Caco-2 (cell line): ENCODE measurements at regions not wholly inside any gene's neighbourhood (a gene's known extent, or its start where the extent isn't known, plus 50 kb on each side); places are given as distances from the start of the nearest gene placed in this dataset.

Experiments
- BruUV-seq: library from RNA; stranded (reverse); fragments of 400-500 nt; replicated peaks from 2 replicates; lab custom pipeline; 2021; lab: Mats Ljungman, UMichigan
- CTCF ChIA-PET: fragments of 300-600 bp; sonication (Branson Sonifier 250); formaldehyde crosslinking; loops from one replicate; lab custom pipeline; 2022; ENCODE audit warnings: antibody characterized with exemption; lab: Charles Lee
- POLR2A ChIA-PET: fragments of 300-600 bp; sonication (Branson Sonifier 250); formaldehyde crosslinking; loops from one replicate; lab custom pipeline; 2022; ENCODE audit warnings: antibody characterized with exemption; lab: Charles Lee
- DNase-seq, 2 experiments: peaks; one replicate each; pipeline versions ENCODE4 v3.0.0 to v3.0.0-alpha.2; 2020 to 2022
- H3K27me3 ChIP-seq: replicated peaks from 2 replicates; pipeline ENCODE4 v1.6.0; 2011; ENCODE audit warnings: low read length; ENCODE audit not compliant: control insufficient read depth, insufficient read depth
- H3K36me3 ChIP-seq: 2 replicates; pipeline ENCODE4 v1.5.1; 2011; ENCODE audit warnings: low read length; ENCODE audit not compliant: control insufficient read depth, insufficient read depth
- H3K4me1 ChIP-seq: fragments of 250-450 bp; sonication (Bioruptor Pico); 2 replicates; pipeline ENCODE4 v1.5.1; 2020; ENCODE audit warnings: mild to moderate bottlenecking
- H3K4me3 ChIP-seq: 2 replicates; pipeline ENCODE4 v1.5.1; 2011; ENCODE audit warnings: low read depth, mild to moderate bottlenecking, control low read depth, low read length
- H3K9me3 ChIP-seq: fragments of 250-450 bp; sonication (Bioruptor Pico); 2 replicates; pipeline ENCODE4 v1.5.1; 2020; ENCODE audit warnings: mild to moderate bottlenecking, moderate library complexity
- H3K27ac Mint-ChIP-seq: one replicate; pipeline ENCODE4 v1.8.0; 2022; ENCODE audit warnings: mixed read lengths; ENCODE audit not compliant: unreplicated experiment
- H3K27me3 Mint-ChIP-seq: one replicate; pipeline ENCODE4 v1.8.0; 2022; ENCODE audit warnings: mixed read lengths; ENCODE audit not compliant: insufficient read depth, unreplicated experiment
- H3K36me3 Mint-ChIP-seq: one replicate; pipeline ENCODE4 v1.8.0; 2022; ENCODE audit warnings: mild to moderate bottlenecking, mixed read lengths; ENCODE audit not compliant: insufficient read depth, unreplicated experiment
- H3K4me1 Mint-ChIP-seq: one replicate; pipeline ENCODE4 v1.8.0; 2022; ENCODE audit warnings: low read depth, mixed read lengths; ENCODE audit not compliant: unreplicated experiment
- H3K4me3 Mint-ChIP-seq: one replicate; pipeline ENCODE4 v1.8.0; 2022; ENCODE audit warnings: mild to moderate bottlenecking, moderate library complexity, mixed read lengths; ENCODE audit not compliant: unreplicated experiment
- H3K9me3 Mint-ChIP-seq: one replicate; pipeline ENCODE4 v1.8.0; 2022; ENCODE audit warnings: mixed read lengths; ENCODE audit not compliant: unreplicated experiment
- CTCF ChIP-seq, 2 experiments: fragments of 200-600 bp in 1 of 2; IDR thresholded peaks; 1 replicate in 1 of 2; 2 replicates in 1 of 2; pipeline versions ENCODE4 v1.5.1 to v1.8.0; 2011 to 2022; ENCODE audit warnings: antibody characterized with exemption in 1 of 2, control low read depth in 1 of 2, inconsistent platforms in 1 of 2, low read depth in 1 of 2, low read length in 1 of 2, mild to moderate bottlenecking in 1 of 2, moderate library complexity in 1 of 2; ENCODE audit not compliant: insufficient read depth in 1 of 2, severe bottlenecking in 1 of 2, unreplicated experiment in 1 of 2
- intact Hi-C: fragments of 100-400 bp; cut with micrococcal nuclease; formaldehyde crosslinking; loops from one replicate; pipeline ENCODE4 v1.10.0; 2022; ENCODE audit not compliant: unreplicated experiment

- DNase-seq = no peak
- no peaks in the 10 kb centered on the region for H3K27me3 ChIP-seq
- H3K27ac Mint-ChIP-seq = no peak overlapping the region
- peak in 1 of 2 experiments; percentile 14 for TF ChIP-seq CTCF (IDR thresholded peaks at IDR 0.05; ENCODE audit: insufficient read depth in 1 of 2, low read depth in 1 of 2, low read length in 1 of 2, severe bottlenecking in 1 of 2, unreplicated experiment in 1 of 2)
- H3K36me3 ChIP-seq = no peaks in the 10 kb centered on the region
- no peak overlapping the region for H3K4me3 ChIP-seq
- CTCF ChIA-PET = no interaction called here
- POLR2A ChIA-PET = no interaction called here
- no peaks in the 10 kb centered on the region for H3K9me3 Mint-ChIP-seq
- H3K27me3 Mint-ChIP-seq = peaks cover 5% of the 10 kb centered on the region
- BruUV-seq = no TSS peak
- H3K4me1 ChIP-seq = no peaks in the 10 kb centered on the region
- H3K36me3 Mint-ChIP-seq = no peaks in the 10 kb centered on the region
- peaks cover 10% of the 10 kb centered on the region for H3K4me1 Mint-ChIP-seq
- intact Hi-C loops = loop anchor here (10.0 kb wide), 1 partner anchor 369 kb away; no protein-coding TSS in a partner anchor
- H3K4me3 Mint-ChIP-seq = no peak overlapping the region
- H3K9me3 ChIP-seq = no peaks in the 10 kb centered on the region
Observed at GRCh38 chr12:38555620-38556591, 239.3 kb downstream of the ALG10B start.

- no peaks in the 10 kb centered on the region for H3K9me3 ChIP-seq
- H3K4me3 ChIP-seq = no peak overlapping the region
- DNase-seq = no peak
- ChIA-PET POLR2A (no interaction called here), CTCF (no interaction called here)
- Mint-ChIP-seq H3K27ac (no peak overlapping the region), H3K27me3 (peaks cover 5% of the 10 kb centered on the region), H3K9me3 (no peaks in the 10 kb centered on the region), H3K4me3 (no peak overlapping the region), H3K4me1 (peaks cover 10% of the 10 kb centered on the region), H3K36me3 (no peaks in the 10 kb centered on the region)
- no peaks in the 10 kb centered on the region for H3K36me3 ChIP-seq
- H3K27me3 ChIP-seq = no peaks in the 10 kb centered on the region
- no peak for TF ChIP-seq CTCF (IDR thresholded peaks at IDR 0.05; ENCODE audit: insufficient read depth in 1 of 2, low read depth in 1 of 2, low read length in 1 of 2, severe bottlenecking in 1 of 2, unreplicated experiment in 1 of 2)
- intact Hi-C loops = loop anchor here (10.0 kb wide), 1 partner anchor 368 kb away; no protein-coding TSS in a partner anchor
- BruUV-seq = no TSS peak
- no peaks in the 10 kb centered on the region for H3K4me1 ChIP-seq
Observed at GRCh38 chr12:38556647-38557046, 240.1 kb downstream of the ALG10B start.

- CTCF ChIA-PET = no interaction called here
- Mint-ChIP-seq H3K9me3 (no peaks in the 10 kb centered on the region), H3K27me3 (peaks cover 6% of the 10 kb centered on the region)
Observed at GRCh38 chr12:38585086-38585485, 268.5 kb downstream of the ALG10B start.

More at GRCh38 chr12:38585086-38585485, 268.5 kb downstream of the ALG10B start:
- H3K27ac Mint-ChIP-seq = no peak overlapping the region
- DNase-seq = no peak
- H3K36me3 Mint-ChIP-seq = no peaks in the 10 kb centered on the region
- BruUV-seq = no TSS peak
- no peaks in the 10 kb centered on the region for H3K4me1 ChIP-seq
- H3K9me3 ChIP-seq = no peaks in the 10 kb centered on the region; the same call in 1 of the 2 replicates
- POLR2A ChIA-PET = no interaction called here
- H3K36me3 ChIP-seq = no peaks in the 10 kb centered on the region
- H3K4me3 Mint-ChIP-seq = no peak overlapping the region
- no peak for TF ChIP-seq CTCF (IDR thresholded peaks at IDR 0.05; ENCODE audit: insufficient read depth in 1 of 2, low read depth in 1 of 2, low read length in 1 of 2, severe bottlenecking in 1 of 2, unreplicated experiment in 1 of 2)
- intact Hi-C loops = no loop called here
- H3K27me3 ChIP-seq = no peaks in the 10 kb centered on the region
- H3K4me1 Mint-ChIP-seq = no peaks in the 10 kb centered on the region
- H3K4me3 ChIP-seq = no peak overlapping the region
